ENCODE measurements at regions not wholly inside any gene's neighbourhood (a gene's known extent, or its start where the extent isn't known, plus 50 kb on each side); places are given as distances from the start of the nearest gene placed in this dataset.

- TF ChIP-seq CTCF (conservative IDR thresholded peaks at IDR 0.05; ENCODE audit: low read length) (no peak), EZH2phosphoT487 (IDR thresholded peaks at IDR 0.05; ENCODE audit: borderline replicate concordance, low read depth, low read length) (no peak)
These were observed 496.4 kb downstream of the KIF20B start for GRCh38 chr10:90197766-90198165.

All from OCI-LY7 (cell line).